GM21737 (cell line): ENCODE measurements at regions not wholly inside any gene's neighbourhood (a gene's known extent, or its start where the extent isn't known, plus 50 kb on each side); places are given as distances from the start of the nearest gene placed in this dataset.

Experiments
- ATAC-seq: cut with Tn5 transposase; IDR thresholded peaks from one replicate; pipeline ENCODE4 v1.9.1; 2021; ENCODE audit warnings: mild to moderate bottlenecking, moderate library complexity; ENCODE audit not compliant: unreplicated experiment

DNA sequence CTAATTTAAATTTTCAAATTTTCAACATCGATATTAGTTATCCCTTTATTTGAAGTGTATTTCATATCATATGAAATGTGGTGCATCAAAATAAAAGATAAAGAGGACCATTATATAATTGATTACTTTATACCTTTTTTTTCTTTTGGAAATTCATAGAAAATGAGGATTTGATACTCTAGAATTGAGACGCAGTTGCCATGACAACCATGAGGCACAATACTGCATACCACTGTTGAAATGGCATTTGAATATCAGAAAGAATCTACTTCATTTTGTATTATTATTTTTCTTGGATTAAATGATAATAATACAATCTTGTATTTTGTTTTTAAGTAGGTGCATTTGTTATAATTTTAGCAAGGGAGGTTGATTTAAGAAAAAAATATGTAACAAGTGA, 323.1 kb downstream of the PCDH18 start:
- no peak for ATAC-seq

DNA sequence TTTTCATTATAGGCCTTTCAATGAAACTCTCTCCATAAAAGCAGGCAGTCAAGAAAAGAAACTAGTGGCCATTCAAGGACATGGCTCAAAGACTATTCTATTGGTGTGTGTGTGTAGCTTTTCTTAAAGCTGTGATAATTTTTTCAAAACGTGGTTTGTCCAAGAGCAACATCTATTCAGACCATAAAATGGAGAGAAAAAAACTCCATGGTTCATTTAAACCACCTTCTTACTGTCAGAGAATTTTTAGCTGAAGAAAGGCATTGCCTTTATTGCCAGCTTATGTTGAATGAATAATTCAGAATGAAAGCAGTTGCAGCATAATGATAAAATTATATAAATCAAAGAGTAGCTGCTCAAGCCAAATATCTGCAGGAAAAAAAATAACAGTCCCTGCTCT, 325.5 kb downstream of the PCDH18 start:
- ATAC-seq: no peak

DNA sequence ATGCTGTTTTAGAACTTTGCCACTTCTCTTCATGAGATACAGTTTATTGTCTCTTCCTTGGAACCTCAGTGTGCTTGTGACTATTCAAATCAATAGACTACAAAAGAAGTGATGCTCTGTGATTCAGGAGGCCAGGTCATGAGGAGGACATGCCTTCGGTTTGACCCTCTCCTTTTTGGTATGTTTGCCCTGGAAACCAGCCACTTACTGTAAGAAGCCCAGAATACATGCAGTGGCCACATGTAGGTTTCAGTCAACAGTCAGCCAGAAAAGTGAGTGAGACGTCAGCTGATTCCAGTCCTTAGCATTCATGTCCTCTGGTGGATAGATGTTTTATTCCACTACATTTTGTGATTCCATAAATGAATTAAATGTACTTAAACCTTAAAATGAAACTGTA, 328.7 kb downstream of the PCDH18 start:
- ATAC-seq: no peak

DNA sequence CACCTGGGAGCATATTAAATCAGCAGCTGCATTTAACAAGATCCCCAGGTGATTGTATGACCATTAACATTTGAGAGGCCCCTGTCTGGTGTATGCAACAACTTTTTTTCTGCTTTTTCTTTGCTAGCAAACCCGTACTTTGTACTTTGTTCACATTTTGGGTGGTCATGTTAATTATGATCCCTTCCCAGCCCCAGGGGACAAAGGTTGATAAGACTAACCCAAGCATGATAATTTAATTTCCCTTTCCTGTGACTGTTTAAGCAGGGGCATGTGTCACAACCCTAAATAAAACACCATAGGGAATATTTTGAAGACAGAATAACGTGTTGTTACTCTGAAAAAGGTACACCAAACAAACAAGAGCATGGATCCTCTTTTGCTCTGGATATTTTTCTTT, 332.0 kb downstream of the PCDH18 start:
- no peak for ATAC-seq

DNA sequence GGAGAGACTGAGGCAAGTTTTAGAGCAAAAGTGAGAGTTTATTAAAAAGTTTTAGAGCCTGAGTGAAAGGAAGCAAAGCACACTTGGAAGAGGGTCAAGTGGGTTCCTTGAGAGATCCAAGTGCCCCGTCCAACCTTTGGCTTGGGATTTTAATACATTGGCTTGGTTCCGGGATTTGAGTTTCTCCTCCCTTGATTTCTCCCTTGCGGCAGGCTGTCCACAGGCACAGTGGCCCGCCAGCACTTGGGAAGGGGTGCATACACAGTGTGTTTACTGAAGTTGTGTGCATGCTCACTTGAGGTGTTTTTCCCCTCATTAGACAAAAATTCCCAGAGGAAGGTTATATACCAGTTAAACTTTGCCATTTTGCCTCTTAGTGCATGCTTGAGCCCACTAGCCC, 333.5 kb downstream of the PCDH18 start:
- ATAC-seq: no peak

DNA sequence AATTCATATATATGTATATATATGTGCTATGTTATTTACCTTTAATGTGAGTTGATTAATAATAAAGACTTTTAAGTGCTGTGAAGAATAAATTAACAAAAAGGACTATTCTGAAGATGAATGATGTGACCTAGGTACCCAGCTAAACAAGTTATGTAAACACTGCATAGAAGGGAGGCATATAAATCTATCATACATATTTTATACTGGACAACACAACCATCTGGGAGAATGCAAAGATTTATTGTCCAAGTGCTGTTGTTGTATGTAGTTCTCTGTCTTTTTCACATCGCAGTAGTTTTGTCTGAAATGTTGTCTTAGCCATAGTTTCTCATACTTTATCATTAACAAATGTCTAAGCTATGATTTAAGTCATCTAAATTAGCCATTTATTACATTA, 337.6 kb downstream of the PCDH18 start:
- no peak for ATAC-seq

DNA sequence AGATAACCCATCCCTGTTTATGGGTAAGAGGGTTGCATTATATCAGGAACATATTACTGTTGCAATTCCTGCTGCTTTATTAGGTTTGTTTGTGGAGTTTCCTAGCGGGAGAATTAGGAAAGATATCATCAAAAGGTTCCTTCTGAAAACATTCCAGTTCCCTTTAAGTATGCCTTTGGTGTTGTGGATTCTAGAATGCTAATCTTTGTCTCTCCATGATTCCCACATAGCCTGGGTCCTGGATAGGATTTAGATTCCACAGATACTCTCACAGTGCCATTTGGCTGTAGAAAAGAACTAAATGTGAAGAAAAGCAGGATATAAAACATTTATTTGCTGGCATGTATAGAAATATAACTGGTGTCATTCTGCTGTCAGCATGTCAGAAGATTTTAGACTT, 338.7 kb downstream of the PCDH18 start:
- ATAC-seq: no peak

DNA sequence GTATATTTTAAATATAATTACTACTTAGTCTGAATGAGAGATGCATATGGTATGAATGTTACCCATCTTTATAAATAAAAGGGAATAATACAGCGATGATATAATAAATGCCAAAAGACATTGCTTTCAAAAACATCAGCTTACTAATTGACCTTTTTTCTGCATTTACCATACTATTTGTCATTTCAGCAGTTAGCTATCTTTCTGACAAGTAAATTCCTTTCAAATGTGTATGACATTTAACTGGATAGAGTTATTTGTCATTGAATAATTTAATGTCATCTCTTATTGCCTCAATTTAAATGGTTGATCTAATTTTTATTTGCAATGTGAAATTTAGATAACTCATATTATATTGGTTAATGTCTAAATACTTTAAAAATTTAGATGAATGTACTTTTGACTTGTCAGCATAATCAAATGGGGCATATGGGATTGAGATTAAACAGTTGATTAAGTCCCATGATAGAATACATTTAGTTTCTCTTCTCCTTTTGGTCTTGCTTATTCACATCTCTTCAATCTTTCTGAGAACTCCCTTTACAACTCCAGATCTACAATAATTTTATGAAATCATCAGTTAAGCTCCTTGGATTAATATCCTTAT, 350.9 kb downstream of the PCDH18 start:
- no peak for ATAC-seq

DNA sequence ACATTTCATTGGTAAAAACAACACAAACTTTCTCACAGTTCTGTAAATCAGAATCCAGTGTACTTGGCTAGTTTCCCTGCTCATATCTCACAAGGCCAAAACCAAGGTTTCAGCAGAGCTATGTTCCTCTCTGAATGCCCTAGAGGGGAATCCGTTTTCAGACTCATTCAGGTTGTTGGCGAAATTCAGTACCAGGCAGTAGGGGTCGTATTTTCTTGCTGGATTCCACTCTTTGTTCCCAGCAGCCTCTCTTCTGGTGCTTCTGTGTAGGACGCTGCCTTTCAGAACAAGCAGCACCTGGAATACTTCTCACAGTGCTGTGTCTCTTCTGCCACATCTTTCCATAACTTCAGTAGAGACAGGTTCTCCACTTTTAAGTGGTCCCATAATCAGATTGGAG, 351.9 kb downstream of the PCDH18 start:
- no peak for ATAC-seq

DNA sequence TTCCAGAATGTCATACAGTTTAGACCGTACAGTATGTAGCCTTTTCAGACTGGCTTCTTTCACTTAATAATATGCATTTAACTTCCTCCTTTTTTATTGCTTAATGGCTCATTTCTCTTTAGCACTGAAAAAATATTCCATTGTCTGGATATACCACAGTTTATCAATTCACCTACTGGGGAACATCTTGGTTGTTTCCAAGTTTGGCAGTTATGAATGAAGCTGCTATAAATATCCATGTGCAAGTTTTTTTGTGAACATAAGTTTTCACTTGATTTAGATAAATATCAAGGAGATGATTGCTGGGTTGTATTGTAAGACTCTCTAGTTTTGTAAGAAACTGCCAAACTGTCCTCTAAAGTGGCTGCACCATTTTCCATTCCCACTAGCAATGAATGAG, 375.5 kb downstream of the PCDH18 start:
- ATAC-seq: no peak

DNA sequence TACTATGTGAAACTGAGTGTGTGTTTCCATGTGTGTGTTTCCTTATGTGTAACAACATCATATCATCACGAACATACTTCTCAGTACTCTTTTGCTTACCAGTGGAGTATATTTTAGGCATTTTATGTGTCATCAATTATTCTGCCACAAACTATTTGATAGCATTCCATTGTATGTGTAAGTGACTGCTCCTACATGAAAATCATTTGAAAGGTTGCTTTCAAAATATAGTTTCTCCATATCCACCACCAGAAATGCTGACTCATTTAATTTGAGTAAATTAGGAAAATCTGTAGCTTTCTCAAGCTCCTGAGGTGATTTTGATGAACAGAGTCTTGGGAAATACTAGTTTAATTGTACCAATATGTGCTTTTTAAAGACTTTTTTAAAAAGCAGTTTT, 376.2 kb downstream of the PCDH18 start:
- no peak for ATAC-seq

DNA sequence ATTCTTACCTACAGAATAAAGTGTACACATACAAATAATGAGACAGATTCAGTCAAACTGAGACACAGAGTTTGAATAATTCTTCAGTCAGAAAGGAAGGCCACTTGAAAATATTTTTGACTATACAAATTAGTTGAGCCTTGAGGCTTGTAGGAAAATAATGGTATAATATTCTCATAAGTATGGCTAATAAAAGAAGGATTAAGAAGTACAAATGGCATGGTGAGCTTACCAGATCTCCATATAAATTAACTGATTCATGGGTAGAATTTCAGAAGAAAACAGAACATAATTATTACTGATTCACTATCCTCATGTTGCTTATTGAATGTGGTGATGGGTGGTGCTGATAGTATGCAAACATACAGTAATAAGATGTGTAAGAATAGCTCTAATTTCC, 401.1 kb downstream of the PCDH18 start:
- no peak for ATAC-seq

DNA sequence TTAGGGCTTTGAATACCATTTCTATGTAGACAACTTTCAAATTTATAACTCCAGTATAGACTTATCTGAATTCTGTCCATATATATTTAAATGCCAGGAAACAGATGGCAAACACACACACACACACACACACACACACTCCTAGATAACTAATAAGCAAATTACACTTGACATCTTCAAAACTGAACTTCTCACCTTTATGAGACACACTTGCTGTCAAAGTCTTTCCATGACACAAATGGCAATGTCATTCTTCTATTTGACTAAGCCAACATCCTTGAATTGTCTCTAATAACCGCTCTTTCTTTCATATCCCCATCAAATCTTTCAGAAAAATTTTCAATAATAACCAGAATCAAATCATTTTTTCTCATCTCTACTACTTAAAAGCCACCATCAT, 402.4 kb downstream of the PCDH18 start:
- ATAC-seq: no peak

DNA sequence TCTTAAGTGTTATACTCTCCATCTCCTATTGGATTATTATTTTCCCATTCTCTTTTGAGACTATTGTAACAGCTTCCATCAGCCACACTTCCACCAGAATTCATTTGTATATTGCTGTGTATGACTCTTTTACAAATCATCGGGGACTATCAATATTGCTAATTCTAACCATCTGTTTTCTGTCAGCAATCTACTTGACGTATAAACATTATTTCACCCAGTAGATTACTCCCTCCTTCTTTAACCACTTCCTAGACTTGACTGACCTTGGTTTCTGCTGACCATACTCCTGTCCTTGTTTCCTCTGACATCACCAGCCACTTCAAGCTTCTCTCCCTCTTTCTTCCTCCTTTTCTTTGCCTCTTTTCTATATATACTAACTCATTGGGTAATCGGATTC, 402.9 kb downstream of the PCDH18 start:
- ATAC-seq: no peak

DNA sequence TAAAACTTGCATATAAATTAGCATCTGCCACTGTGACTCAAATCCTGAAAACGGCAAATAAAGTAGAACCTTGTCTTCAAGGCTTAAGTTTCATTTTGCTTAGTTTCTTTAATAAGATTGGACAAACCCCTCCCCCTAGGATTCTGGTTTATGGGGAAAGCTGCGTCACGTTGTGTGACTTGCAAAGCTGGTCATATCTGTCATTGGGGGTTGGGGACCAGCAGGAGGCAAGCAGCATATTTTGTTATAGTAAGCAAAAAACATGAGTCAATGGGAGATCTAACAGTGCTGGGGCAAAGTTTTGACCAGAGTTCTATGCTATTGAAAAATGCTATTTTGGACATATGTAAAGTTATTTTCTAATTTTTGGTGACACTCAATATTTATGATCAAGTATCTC, 407.3 kb downstream of the PCDH18 start:
- no peak for ATAC-seq

DNA sequence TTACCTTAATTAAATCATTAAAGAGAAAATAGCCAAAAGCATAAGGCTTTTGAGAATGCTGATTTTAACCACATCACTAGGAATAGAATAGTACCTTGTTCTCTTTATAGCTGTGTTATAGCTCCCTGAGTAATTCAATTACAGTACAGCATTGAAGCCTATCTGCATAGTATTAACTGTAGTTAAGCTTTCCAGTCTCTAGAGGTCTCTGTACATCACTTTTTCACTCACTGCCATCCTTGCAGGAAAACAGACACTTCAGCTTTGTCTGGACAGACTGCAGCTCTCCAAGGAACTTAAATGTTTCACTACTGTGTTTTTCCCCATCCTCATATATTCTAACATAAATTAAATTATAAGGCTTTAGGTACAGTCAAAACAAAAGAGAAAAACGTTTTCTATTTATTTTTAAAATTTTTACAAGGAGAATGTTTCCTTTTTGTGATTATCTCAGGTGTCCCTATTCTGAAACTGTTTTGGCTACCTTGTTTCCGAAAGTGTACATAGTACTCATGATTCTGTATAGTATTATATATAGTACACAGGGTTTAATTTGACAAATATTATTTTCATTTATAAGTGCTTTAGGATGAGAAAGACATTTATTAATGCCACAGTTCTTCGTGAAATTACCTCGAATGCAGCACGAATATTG, 407.9 kb downstream of the PCDH18 start:
- ATAC-seq: no peak

DNA sequence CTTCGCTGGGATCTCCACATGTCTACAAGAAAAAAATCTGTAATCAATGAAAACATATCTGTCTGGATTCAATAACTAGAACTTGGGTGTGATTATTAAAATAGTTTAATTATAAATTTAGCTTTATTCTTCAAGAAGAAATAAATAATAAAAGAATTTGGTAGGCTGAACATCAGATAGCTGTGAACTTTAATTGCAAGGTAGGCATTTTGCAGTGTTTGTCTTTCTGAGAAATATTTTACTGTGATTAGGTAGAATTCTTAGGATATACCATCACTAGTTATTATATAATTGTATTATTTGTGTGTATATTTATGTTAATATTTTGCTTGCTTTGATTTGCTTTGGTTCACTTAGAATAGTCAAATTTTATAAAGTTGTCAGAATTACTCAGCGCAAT, 409.4 kb downstream of the PCDH18 start:
- ATAC-seq: no peak

DNA sequence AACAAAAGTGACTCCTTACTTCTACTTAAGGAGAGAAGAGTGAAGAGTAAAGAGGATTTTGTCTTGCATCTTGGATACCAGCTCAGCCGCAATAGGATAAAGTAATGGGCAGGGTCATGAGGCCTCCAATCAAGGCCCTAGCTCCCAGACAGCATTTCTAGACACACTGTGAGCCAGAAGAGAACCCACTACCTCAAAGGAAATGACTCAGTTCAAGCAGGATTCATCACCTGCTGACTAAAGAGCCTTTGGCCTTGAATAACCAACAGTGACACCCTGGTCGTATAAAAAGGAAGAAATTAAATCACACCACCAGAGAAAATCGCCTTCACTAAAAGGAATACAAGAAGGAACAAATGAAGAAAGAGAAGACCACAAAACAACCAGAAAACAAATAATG, 416.1 kb downstream of the PCDH18 start:
- ATAC-seq: no peak

DNA sequence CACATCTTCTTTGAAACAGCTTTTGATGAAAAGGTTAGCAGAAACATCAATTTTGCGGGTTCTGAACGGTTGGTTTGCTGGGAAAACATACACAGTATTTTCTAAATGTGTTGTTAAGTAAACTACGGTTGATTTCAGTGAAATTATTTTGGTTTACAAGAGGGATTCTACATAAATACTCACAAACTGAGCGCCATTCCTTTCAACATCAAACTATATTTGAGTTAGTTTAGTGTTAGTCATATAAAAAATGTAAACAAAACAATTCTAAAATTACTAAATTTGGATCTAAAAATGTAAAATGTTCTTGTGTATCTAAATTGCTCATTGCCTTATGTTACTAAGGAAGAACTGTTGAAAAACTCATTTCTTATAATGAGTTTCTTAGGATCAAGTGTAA, 425.6 kb downstream of the PCDH18 start:
- ATAC-seq: no peak

DNA sequence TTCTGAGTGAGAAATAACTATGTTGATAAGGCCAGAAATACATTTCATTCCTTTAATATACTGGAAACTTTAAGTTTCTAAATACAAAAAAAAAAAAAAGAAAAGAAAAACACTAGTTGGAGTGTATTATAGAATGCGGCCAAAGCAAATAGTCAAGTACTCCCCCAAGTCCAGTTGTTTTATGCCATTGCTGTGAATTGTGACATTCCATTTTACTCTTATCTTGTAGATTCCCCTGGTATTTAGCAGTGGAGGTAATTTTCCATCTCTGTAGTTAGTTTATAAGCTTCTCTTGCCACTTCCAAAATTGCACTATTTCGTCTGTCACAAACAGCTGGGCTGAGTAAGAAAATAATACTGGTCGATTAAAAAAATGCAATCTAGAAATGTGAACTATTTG, 426.0 kb downstream of the PCDH18 start:
- ATAC-seq: no peak

DNA sequence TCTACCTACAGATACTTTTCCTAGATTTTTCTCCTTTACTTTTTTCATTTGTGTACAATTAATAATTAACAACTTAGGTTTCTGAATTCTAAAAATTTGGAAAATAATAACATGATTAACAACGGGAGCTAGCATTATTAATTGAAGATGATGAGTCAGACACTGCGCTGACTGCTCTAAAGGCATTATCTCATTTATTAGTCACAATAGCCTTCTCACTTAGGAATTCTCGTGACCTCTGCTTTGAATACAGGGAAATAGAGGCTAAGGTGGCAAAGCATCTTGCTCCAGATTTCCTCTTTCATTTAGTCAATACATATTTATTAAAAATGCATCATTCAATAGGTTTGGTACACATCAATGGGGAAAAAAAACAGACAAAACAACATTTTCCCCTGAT, 441.3 kb downstream of the PCDH18 start:
- ATAC-seq: no peak

DNA sequence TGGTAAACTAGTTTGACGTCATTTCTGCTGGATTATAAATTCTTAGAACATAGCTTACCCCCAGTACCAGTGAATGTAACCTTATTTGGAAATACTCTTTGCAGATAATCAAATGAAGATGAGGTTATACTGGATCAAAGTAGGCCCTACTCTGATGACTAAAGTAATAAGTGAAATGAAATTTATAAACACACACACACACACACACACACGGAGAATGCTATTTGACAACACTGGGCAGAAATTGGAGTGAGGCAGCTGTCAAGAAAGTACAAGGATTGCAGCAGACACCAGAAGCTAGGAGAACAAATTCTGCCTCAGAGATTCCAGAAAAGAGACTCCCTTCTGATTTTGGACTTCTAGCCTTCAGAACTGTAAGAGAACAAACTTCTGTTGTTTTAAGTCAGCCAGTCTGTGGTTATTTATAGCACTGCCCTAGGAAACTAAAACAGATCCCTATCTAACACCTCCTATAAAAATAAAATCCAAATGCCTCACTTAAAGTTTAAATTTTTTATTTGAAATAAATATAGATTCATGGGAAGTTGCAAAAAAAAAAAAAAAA, 448.6 kb downstream of the PCDH18 start:
- no peak for ATAC-seq

DNA sequence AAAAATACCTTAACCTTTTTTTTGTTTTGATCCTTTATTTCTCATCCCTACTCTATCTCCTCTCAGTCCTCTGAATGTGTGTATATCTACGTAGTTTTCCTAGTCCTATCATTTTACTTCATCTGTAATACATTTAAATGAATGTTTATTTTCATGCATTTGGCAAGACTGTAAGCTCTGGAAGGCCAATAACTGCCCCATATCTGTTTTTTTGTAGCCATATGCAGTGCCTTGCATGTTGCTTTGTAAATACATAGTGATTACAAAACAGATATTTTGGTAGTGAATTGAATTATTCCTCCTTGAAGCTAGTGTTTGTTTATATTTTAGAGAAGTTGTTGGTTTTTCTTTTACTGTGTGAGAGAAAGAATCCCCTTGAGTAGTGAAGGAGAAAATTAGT, 450.2 kb downstream of the PCDH18 start:
- no peak for ATAC-seq
